ENCODE measurements at regions not wholly inside any gene's neighbourhood (a gene's known extent, or its start where the extent isn't known, plus 50 kb on each side); places are given as distances from the start of the nearest gene placed in this dataset.
A peak's percentile ranks its signal among the peaks of the same experiment; 100 is the strongest.

GRCh38 chr14:34044666-34045306 is 93.9 kb upstream of the EGLN3 start:
- DNase-seq = no peak

- no peak for DNase-seq
Observed at GRCh38 chr14:34044373-34044637, 93.4 kb upstream of the EGLN3 start.

DNA sequence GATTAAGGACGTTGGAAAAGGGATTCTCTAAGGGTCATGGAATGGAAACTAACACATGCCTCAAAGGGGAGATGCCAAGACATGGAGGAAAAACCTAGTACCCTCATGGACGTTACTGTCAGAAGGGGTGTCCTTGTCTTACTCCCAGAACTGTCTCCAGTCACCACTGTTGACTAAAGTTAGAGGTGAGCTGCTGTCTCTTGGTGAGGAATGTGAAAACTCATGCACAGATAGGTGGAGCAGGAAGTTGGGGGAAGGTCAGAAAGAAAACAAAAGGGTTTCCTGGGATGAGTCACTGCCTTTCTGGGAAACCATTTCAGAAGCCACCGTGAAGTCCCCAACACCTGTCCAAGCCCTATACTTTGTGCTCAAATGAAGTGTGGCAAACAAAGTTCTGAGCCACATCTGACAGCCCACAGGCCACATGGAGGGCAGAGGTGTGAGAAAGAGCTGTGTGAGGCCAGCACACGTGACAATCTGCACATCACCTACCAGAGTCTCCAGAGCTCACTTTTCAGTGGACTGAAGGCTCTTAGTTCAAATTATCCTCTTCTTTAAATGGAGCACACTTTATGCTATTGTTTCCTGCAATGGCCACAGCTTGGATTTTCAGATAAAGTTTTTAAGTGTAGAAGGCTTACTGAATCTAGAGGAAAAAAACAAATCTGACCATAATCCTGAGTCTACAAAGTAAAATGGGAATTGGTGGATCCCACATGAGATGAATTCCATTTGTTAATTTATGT is 92.9 kb upstream of the EGLN3 start:
- no peak for DNase-seq

GRCh38 chr14:34041220-34041619 is 90.3 kb upstream of the EGLN3 start:
- DNase-seq = no peak

- DNase-seq = no peak
Observed at GRCh38 chr14:34040766-34041165, 89.9 kb upstream of the EGLN3 start.

DNA sequence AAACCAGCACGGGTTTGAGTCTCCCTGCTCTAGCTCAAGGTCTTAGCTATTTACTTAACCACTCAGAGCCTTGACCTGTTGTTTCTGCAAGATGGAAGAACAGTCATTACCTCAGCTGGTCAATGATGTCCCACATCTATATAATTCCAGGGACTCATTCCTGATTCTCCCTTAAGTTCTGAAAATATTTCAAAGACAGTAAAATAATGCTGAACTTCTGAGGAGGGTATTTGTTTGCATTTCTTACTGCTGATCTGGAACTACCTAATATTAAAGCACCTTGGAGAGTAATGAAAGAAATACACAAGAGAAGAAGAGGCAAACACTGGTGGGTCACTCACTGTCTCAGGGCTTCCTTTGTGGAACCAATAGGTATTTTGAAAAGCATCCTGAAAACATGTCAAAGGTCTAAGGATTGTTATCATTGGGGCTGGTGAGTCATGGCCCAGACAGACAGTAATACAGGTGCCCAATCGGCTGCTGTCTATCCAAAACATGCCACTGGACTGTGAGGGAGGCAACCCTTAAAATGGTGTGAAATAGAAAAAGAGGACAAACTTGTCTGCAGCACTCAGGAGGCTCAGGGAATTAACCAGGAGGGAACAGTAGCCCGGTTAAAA is 88.7 kb upstream of the EGLN3 start:
- DNase-seq = no peak

DNA sequence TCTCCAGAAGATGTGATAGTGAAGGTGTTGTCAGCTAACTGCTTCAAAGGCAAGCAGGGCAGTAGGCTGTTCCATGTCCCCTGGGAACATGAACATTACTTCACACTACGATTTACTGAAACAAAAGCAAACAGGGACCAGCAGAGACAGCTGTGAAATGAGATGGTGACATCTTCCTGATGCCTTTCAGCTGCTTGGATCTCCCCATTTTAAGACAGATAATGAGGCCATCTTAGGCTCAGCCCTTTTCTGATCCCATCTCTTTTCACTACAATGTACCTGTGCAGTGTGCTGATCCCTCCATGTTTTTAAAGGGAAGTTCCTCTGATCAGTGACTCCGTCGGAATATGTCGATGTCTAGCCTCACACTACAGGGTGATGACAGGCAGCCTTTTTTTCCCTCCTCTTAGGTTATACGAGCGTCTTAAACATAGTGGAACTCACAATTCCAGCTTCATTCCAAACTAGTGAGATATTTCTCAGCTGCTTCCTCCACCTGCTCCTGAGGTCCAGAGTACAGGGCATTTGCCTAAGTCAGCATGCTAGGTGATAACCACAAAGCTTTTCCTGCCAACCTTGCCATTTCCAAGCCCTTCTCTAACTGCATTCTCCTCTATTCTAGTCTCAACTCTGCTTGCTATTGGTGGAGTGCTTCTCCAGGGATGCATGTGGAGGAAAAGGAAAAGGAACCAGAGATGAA is 87.6 kb upstream of the EGLN3 start:
- no peak for DNase-seq

DNA sequence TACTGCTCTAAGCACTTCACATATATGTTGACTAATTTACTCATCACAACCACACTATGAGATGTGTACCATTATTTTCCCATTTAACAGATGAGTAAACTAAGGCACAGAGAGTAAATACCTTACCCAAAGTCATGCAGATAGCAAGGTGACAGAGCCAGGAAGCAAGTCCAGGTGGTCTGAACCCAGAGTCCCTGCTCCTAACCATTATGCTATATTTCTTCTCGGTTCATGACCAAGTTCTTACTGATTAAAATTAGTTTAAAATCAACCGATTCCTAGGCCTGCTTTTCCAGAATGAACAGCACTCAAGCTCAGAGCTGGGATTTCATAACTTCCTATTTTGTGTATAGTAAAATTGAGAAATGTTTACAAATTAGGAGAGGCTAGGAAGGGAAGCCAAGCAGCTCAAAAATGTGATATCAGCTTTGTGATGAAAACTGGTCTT is 85.5 kb upstream of the EGLN3 start:
- DNase-seq = no peak

DNA sequence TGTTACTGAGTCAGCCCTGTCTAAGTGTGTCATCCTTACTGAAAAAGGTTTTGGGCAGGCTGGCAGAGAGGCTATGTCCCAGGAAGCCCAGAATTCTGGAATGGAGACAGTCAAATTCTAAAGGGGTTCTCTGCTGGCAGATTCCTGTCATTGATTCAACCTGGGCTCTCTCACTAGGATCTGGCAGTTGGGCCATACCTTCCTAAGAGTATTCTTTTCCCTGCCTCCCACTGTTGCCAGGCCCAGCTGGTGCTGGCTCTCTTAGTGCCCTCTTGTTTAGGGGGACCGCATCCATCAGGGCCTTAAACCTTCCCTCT is 85.0 kb upstream of the EGLN3 start:
- no peak for DNase-seq

GRCh38 chr14:34035177-34035933 is 84.5 kb upstream of the EGLN3 start:
- peak in 1 of 56 donors; percentile 6 for DNase-seq

DNA sequence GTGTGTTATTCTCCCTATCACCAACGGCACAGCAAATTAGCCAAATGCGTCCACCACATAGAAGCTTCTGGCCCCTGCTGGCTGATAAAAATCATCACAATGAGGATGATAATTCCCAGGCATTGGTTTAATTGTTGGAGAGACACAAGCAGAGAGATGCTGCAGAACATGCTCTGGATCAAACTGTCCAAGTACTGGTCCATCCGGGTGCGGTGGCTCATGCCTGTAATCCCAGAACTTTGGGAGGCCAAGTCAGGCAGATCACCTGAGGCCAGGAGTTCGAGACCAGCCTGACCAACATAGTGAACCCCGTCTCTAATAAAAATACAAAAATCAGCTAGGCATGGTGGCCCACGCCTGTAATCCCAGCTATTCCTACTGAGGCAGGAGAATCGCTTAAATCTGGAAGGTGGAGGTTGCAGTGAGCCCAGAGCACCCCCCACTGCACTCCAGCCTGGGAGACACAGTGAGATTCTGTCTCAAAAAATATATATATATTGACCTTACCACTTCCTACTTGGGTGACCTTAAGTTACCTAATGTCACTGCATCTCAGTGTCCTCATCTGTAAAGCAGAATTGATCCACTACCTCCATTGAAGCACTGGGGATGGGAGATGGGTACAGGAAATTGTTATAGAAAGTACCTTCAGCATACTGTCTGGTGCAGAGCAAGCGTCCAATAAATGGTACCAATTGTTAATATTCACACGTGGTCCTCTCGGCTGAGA is 83.7 kb upstream of the EGLN3 start:
- no peak for DNase-seq

DNA sequence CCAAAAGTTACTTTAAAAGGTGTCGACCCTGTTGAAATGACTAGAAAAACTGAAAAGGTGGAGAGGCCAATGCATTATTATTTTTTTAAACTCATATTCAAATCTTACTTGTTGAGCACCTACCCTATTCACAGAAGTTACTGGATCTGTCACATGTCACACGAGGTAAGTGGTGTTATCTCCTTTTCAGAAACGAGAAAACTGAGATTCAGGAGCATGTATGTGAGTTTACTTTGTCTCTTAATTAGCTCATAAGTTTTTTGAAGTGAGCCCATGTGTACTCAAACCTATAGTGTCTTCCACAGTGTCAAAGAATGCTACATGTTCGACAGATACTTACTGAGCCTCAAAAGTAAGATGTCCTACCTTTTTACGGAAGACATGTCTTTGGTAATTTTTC is 81.8 kb upstream of the EGLN3 start:
- no peak for DNase-seq

DNA sequence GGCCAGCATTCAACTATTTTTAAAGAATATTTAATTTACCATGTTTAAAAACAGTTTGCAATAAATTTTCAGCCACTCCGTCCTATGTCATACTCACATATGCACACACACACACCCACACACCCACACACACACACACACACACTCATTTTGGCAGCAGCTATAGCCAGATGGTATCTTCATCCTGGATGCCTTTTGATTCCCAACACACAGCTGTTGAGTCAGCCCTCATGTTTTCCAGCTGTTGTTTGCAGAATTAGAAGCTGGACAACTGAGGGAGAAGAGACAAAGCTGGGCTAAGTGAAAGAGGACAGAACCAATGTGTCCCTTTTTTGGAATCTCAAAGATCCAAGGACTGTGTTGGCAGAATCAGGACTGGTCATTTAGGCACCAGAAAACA is 80.0 kb upstream of the EGLN3 start:
- DNase-seq = peak in 27 of 56 donors; percentile 3 to 55 (median 15)

GRCh38 chr14:34029921-34030334 is 79.1 kb upstream of the EGLN3 start:
- no peak for DNase-seq

GRCh38 chr14:34027990-34028495 is 77.2 kb upstream of the EGLN3 start:
- no peak for DNase-seq

- DNase-seq = no peak
Observed at GRCh38 chr14:34027130-34027989, 76.5 kb upstream of the EGLN3 start.

- no peak for DNase-seq
Observed at GRCh38 chr14:34025325-34026017, 74.6 kb upstream of the EGLN3 start.

GRCh38 chr14:34024768-34025144 is 73.9 kb upstream of the EGLN3 start:
- DNase-seq = no peak

All from nucleus accumbens (tissue), 56 donors.